ENCODE measurements at regions not wholly inside any gene's neighbourhood (a gene's known extent, or its start where the extent isn't known, plus 50 kb on each side); places are given as distances from the start of the nearest gene placed in this dataset.
"Not testable (repeated sequence)": the region's sequence is repeated elsewhere in the genome, so short reads cannot be mapped to it uniquely, and the experiment has no call there.

- Histone ChIP-seq H2AFZ (no peak overlapping the region), H3F3A (ENCODE audit: insufficient read depth) (no peaks in the 10 kb centered on the region), H4K20me1 (ENCODE audit: insufficient read depth) (no peaks in the 10 kb centered on the region), H3K9me3 (ENCODE audit: low read depth) (no peaks in the 10 kb centered on the region), H3K36me3 (ENCODE audit: low read depth) (no peaks in the 10 kb centered on the region), H3K27ac (no peak overlapping the region), H3K79me2 (ENCODE audit: insufficient read depth) (no peaks in the 10 kb centered on the region), H3K9me2 (ENCODE audit: insufficient read depth) (no peaks in the 10 kb centered on the region), H3K4me3 (no peak overlapping the region), H3K4me1 (ENCODE audit: insufficient read depth) (no peaks in the 10 kb centered on the region), H3K9ac (no peak overlapping the region), H3K27me3 (replicated peaks; ENCODE audit: insufficient read depth) (no peaks in the 10 kb centered on the region), H3K4me2 (ENCODE audit: unreplicated experiment) (no peak overlapping the region)
- in situ Hi-C loops (cut with MboI), result no loop called here
- TF ChIP-seq EZH2 (IDR thresholded peaks at IDR 0.05; ENCODE audit: insufficient read depth, poor library complexity, severe bottlenecking) (no peak), EZH2phosphoT487 (IDR thresholded peaks at IDR 0.05; ENCODE audit: insufficient read depth, low read depth) (no peak)
- DNase-seq, result no peak
- WGBS, 2 experiments (ENCODE audit: low coverage in 1 of 2, low lambda C conversion rate in 2 of 2, missing lambda C conversion rate in 2 of 2), result 28 to 33% methylated on average over 2 of the region's 2 CpGs
Observed at GRCh38 chr2:52608030-52608429, 1159.6 kb upstream of the CHAC2 start.

- no peaks in the 10 kb centered on the region for H3K9me2 ChIP-seq (ENCODE audit: insufficient read depth)
- no peak overlapping the region for H3K4me3 ChIP-seq
- H3K79me2 ChIP-seq (ENCODE audit: insufficient read depth), result no peaks in the 10 kb centered on the region
- H3K36me3 ChIP-seq (ENCODE audit: low read depth), result no peaks in the 10 kb centered on the region
- no peak overlapping the region for H3K4me2 ChIP-seq (ENCODE audit: unreplicated experiment)
- no peaks in the 10 kb centered on the region for H3K27me3 ChIP-seq (replicated peaks; ENCODE audit: insufficient read depth)
- no peak overlapping the region for H3K27ac ChIP-seq
- no peaks in the 10 kb centered on the region for H3F3A ChIP-seq (ENCODE audit: insufficient read depth)
- H2AFZ ChIP-seq, result no peak overlapping the region
- DNase-seq, result no peak
- H3K9ac ChIP-seq, result no peak overlapping the region
- no peaks in the 10 kb centered on the region for H4K20me1 ChIP-seq (ENCODE audit: insufficient read depth)
- no peaks in the 10 kb centered on the region for H3K9me3 ChIP-seq (ENCODE audit: low read depth)
- H3K4me1 ChIP-seq (ENCODE audit: insufficient read depth), result no peaks in the 10 kb centered on the region
- no peak for TF ChIP-seq EZH2phosphoT487 (IDR thresholded peaks at IDR 0.05; ENCODE audit: insufficient read depth, low read depth)
- TF ChIP-seq EZH2 (IDR thresholded peaks at IDR 0.05; ENCODE audit: insufficient read depth, poor library complexity, severe bottlenecking), result no peak
- in situ Hi-C loops (cut with MboI), result no loop called here
Observed at GRCh38 chr2:52597346-52597745, 1170.3 kb upstream of the CHAC2 start.

DNA sequence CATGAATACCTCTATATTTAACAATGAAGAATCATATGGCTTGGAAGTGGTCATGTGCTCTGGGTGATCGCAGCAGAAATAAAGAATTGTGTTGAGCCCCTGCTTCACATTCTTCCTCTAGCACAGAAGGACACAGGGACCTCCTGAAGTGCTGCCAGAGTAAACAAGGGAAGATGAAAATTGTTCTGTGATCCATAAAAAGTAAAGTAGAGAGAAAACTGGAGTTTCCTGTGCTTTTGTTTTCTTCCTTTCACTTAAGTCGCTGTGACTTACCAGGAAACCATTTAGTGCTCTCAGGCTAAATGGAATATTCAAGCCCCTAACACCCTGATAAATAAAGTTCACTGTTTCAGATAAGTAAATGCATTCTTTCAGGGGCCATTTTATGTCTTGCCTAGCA lies 1173.6 kb upstream of the CHAC2 start:
- TF ChIP-seq EZH2phosphoT487 (IDR thresholded peaks at IDR 0.05; ENCODE audit: insufficient read depth, low read depth), result no peak
- TF ChIP-seq EZH2 (IDR thresholded peaks at IDR 0.05; ENCODE audit: insufficient read depth, poor library complexity, severe bottlenecking), result no peak
- no peak for DNase-seq
- Histone ChIP-seq H3K79me2 (ENCODE audit: insufficient read depth) (no peaks in the 10 kb centered on the region), H3K27me3 (replicated peaks; ENCODE audit: insufficient read depth) (no peaks in the 10 kb centered on the region), H3F3A (ENCODE audit: insufficient read depth) (no peaks in the 10 kb centered on the region), H3K4me2 (ENCODE audit: unreplicated experiment) (no peak overlapping the region), H2AFZ (no peak overlapping the region), H3K9me3 (ENCODE audit: low read depth) (no peaks in the 10 kb centered on the region), H3K9me2 (ENCODE audit: insufficient read depth) (no peaks in the 10 kb centered on the region), H3K27ac (no peak overlapping the region), H4K20me1 (ENCODE audit: insufficient read depth) (no peaks in the 10 kb centered on the region), H3K4me3 (no peak overlapping the region), H3K9ac (no peak overlapping the region), H3K4me1 (ENCODE audit: insufficient read depth) (no peaks in the 10 kb centered on the region), H3K36me3 (ENCODE audit: low read depth) (no peaks in the 10 kb centered on the region)
- WGBS, 2 experiments (ENCODE audit: low coverage in 1 of 2, low lambda C conversion rate in 2 of 2, missing lambda C conversion rate in 2 of 2), result 18 to 21% methylated on average over 2 of the region's 2 CpGs
- in situ Hi-C loops (cut with MboI), result no loop called here

DNA sequence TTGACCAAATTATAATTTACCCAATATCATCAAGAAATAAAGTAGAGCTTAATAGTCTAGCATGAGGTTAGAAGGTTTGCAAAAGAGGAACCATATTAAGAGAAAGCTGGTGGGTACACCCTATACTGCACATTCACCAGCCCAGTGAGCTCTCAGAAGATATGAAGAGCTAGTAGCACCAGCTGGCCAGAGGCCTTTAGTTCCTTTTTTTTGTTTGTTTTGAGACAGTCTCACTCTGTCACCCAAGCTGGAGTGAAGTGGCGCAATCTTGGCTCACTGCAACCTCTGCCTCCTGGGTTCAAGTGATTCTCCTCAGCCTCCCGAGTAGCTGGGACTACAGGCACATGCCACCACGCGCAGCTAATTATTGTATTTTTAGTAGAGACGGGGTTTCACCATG lies 1183.5 kb upstream of the CHAC2 start:
- 46 to 57% methylated on average over 5 of the region's 5 CpGs for WGBS, 2 experiments (ENCODE audit: low coverage in 1 of 2, low lambda C conversion rate in 2 of 2, missing lambda C conversion rate in 2 of 2)
- in situ Hi-C loops (cut with MboI); H2AFZ ChIP-seq: not testable (repeated sequence)

DNA sequence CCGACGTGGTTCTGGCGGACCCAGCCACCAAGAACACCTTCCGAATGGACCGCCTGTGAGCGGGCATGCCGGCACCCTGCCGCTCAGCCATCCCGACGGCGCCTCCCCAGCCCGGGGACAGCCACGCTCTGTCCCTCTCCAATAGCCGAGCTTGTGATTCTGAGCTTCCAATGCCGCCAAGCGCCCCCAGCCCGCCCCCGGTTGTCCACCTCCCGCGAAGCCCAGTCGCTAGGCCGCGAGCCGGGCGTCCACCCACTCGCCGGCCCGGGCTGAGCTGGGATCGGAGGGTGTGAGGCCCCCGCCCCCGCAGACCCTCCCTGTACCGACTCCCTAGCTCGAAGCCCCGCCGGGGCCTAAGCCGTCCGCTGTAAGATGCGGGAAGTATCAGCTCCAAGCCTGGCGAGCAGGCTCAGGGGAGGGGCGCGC lies 1195.1 kb upstream of the CHAC2 start:
- Histone ChIP-seq H3K27me3 (replicated peaks; ENCODE audit: insufficient read depth) (no peaks in the 10 kb centered on the region), H3K36me3 (ENCODE audit: low read depth) (no peaks in the 10 kb centered on the region), H3K4me3 (no peak overlapping the region), H3K27ac (no peak overlapping the region), H2AFZ (no peak overlapping the region), H3K4me2 (ENCODE audit: unreplicated experiment) (no peak overlapping the region), H3F3A (ENCODE audit: insufficient read depth) (no peaks in the 10 kb centered on the region), H3K4me1 (ENCODE audit: insufficient read depth) (no peaks in the 10 kb centered on the region), H3K79me2 (ENCODE audit: insufficient read depth) (no peaks in the 10 kb centered on the region), H3K9me3 (ENCODE audit: low read depth) (no peaks in the 10 kb centered on the region), H4K20me1 (ENCODE audit: insufficient read depth) (no peaks in the 10 kb centered on the region), H3K9ac (no peak overlapping the region), H3K9me2 (ENCODE audit: insufficient read depth) (no peaks in the 10 kb centered on the region)
- TF ChIP-seq EZH2phosphoT487 (IDR thresholded peaks at IDR 0.05; ENCODE audit: insufficient read depth, low read depth), result no peak
- no peak for TF ChIP-seq EZH2 (IDR thresholded peaks at IDR 0.05; ENCODE audit: insufficient read depth, poor library complexity, severe bottlenecking)
- DNase-seq, result no peak
- 86 to 87% methylated on average over 26 to 36 of the region's 41 CpGs for WGBS, 2 experiments (ENCODE audit: low coverage in 1 of 2, low lambda C conversion rate in 2 of 2, missing lambda C conversion rate in 2 of 2)
- in situ Hi-C loops (cut with MboI), result no loop called here

More for the DNA sequence above, 1183.5 kb upstream of the CHAC2 start:
- not testable (repeated sequence) for H3K4me3 ChIP-seq; H3K4me2 ChIP-seq (ENCODE audit: unreplicated experiment); DNase-seq; H3K27ac ChIP-seq; H3K9ac ChIP-seq; H3F3A ChIP-seq (ENCODE audit: insufficient read depth); H3K36me3 ChIP-seq (ENCODE audit: low read depth); H3K79me2 ChIP-seq (ENCODE audit: insufficient read depth); H3K4me1 ChIP-seq (ENCODE audit: insufficient read depth); H3K9me2 ChIP-seq (ENCODE audit: insufficient read depth); H3K27me3 ChIP-seq (replicated peaks; ENCODE audit: insufficient read depth); H3K9me3 ChIP-seq (ENCODE audit: low read depth); H4K20me1 ChIP-seq (ENCODE audit: insufficient read depth)

Measured in GM23248 (cell line).